Smooth muscle cell of the brain vasculature (primary cell): ENCODE measurements at regions not wholly inside any gene's neighbourhood (a gene's known extent, or its start where the extent isn't known, plus 50 kb on each side); places are given as distances from the start of the nearest gene placed in this dataset.
"Not testable (repeated sequence)": the region's sequence is repeated elsewhere in the genome, so short reads cannot be mapped to it uniquely, and the experiment has no call there.

ENCODE experiments used
- DNase-seq: peaks from one replicate; pipeline ENCODE4 v3.0.0-alpha.2; 2012; ENCODE audit warnings: low read depth, low spot score

- DNase-seq = no peak
Observed at GRCh38 chr5:101505891-101506570, 602.9 kb upstream of the ST8SIA4 start.

GRCh38 chr5:101482931-101483330, 579.8 kb upstream of the ST8SIA4 start:
- DNase-seq = no peak

- no peak for DNase-seq
Observed at GRCh38 chr5:101473483-101473882, 570.4 kb upstream of the ST8SIA4 start.

- DNase-seq = no peak
Observed at GRCh38 chr5:101461455-101461854, 558.4 kb upstream of the ST8SIA4 start.

GRCh38 chr5:101458587-101458986, 555.5 kb upstream of the ST8SIA4 start:
- no peak for DNase-seq

GRCh38 chr5:101455851-101456250, 552.8 kb upstream of the ST8SIA4 start:
- no peak for DNase-seq

- DNase-seq = no peak
Observed at GRCh38 chr5:101455048-101455447, 552.0 kb upstream of the ST8SIA4 start.

- DNase-seq = not testable (repeated sequence)
Observed at GRCh38 chr5:101442281-101442680, 539.2 kb upstream of the ST8SIA4 start.

- no peak for DNase-seq
Observed at GRCh38 chr5:101440173-101440572, 537.1 kb upstream of the ST8SIA4 start.

- DNase-seq = no peak
Observed at GRCh38 chr5:101437351-101437750, 534.3 kb upstream of the ST8SIA4 start.

- DNase-seq = no peak
Observed at GRCh38 chr5:101435768-101436167, 532.7 kb upstream of the ST8SIA4 start.

- no peak for DNase-seq
Observed at GRCh38 chr5:101431201-101431600, 528.1 kb upstream of the ST8SIA4 start.

- DNase-seq = no peak
Observed at GRCh38 chr5:101430551-101430950, 527.5 kb upstream of the ST8SIA4 start.

- DNase-seq = no peak
Observed at GRCh38 chr5:101429241-101429640, 526.2 kb upstream of the ST8SIA4 start.

GRCh38 chr5:101425339-101425859, 522.3 kb upstream of the ST8SIA4 start:
- no peak for DNase-seq

- no peak for DNase-seq
Observed at GRCh38 chr5:101424530-101425175, 521.6 kb upstream of the ST8SIA4 start.

GRCh38 chr5:101418713-101419118, 515.6 kb upstream of the ST8SIA4 start:
- DNase-seq = no peak

GRCh38 chr5:101404531-101404930, 501.4 kb upstream of the ST8SIA4 start:
- DNase-seq = no peak

- no peak for DNase-seq
Observed at GRCh38 chr5:101393795-101394450, 490.8 kb upstream of the ST8SIA4 start.

GRCh38 chr5:101390151-101390908, 487.2 kb upstream of the ST8SIA4 start:
- peak; percentile 6 for DNase-seq

GRCh38 chr5:101385276-101385675, 482.2 kb upstream of the ST8SIA4 start:
- no peak for DNase-seq

GRCh38 chr5:101370181-101370580, 467.1 kb upstream of the ST8SIA4 start:
- DNase-seq = no peak
